GM12875 (cell line): ENCODE measurements at regions not wholly inside any gene's neighbourhood (a gene's known extent, or its start where the extent isn't known, plus 50 kb on each side); places are given as distances from the start of the nearest gene placed in this dataset.

ENCODE experiments used
- H3K4me3 ChIP-seq: one replicate; pipeline ENCODE4 v1.5.1; 2011; ENCODE audit warnings: low read depth, low read length, control low read depth
- CTCF ChIP-seq: IDR thresholded peaks from 2 replicates; pipeline ENCODE4 v1.5.1; 2011; ENCODE audit warnings: low read depth, mild to moderate bottlenecking, control low read depth, inconsistent platforms, low read length, moderate library complexity, borderline replicate concordance; ENCODE audit not compliant: insufficient read depth

- TF ChIP-seq CTCF, result no peak
- no peak overlapping the region for H3K4me3 ChIP-seq
These were observed 222.4 kb upstream of the IRS2 start for GRCh38 chr13:110008816-110009215.

DNA sequence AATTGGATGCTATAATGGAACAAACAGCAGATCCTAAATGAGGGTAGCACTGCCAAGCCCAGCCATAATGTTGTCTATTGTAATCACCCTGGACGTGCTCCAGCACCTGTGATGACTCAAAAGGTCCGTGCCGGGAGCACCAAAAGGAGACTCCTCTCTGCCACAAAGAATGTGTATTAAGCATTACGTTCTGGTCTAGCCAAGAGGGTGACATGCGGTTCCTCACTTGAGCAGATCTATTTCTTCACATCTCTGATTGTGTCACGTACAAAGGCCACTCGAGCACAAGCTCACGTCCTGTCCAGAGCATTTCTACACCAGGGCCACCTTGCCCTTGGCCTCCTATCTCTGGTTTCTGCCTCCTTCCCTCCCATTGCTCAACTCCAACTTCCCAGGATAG is 219.9 kb upstream of the IRS2 start:
- H3K4me3 ChIP-seq, result no peak overlapping the region
- TF ChIP-seq CTCF, result no peak

GRCh38 chr13:110005563-110005962 is 219.2 kb upstream of the IRS2 start:
- H3K4me3 ChIP-seq, result no peak overlapping the region
- TF ChIP-seq CTCF, result no peak

GRCh38 chr13:110004814-110005213 is 218.4 kb upstream of the IRS2 start:
- no peak for TF ChIP-seq CTCF
- no peak overlapping the region for H3K4me3 ChIP-seq

DNA sequence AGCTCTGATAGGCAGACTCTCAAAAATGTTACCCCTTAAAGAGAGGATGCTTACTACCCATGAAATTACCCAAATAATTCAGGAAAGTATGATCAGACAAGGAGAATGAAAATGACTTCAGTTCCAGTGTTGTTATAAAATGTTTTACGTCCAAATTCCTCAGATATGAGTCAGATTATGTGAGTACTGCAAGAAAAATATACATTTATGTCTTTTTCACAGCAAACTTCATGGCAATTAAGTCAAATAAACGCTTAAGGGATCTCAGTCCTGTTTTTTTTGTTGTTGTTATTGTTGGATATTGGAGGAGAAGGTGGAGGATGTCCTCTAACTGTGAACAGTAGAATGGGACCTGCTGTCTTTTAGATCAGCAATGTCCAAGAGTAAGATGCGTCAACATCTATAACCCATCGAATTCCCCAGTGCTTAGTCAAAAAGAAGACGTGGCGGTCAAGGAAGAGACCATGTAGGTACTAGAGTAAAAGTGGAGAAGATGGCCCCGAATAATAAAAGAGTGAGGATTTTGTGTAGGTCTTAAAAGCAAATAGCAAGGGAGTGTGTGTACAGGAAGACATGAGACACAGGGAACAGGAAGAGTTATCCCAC is 215.4 kb upstream of the IRS2 start:
- TF ChIP-seq CTCF, result no peak
- no peak overlapping the region for H3K4me3 ChIP-seq

- no peak for TF ChIP-seq CTCF
- no peak overlapping the region for H3K4me3 ChIP-seq
These were observed 214.4 kb upstream of the IRS2 start for GRCh38 chr13:110000534-110001345.
